Adrenal gland (tissue), 5 donors: ENCODE measurements at regions not wholly inside any gene's neighbourhood (a gene's known extent, or its start where the extent isn't known, plus 50 kb on each side); places are given as distances from the start of the nearest gene placed in this dataset.

Experiments
- CTCF ChIP-seq, 6 experiments: fragments of 450-650 bp in 4 of 6; fragments of 200-600 bp in 2 of 6; sonication (generic) in 1 of 6; IDR thresholded peaks; 1 replicate in 5 of 6; 2 replicates in 1 of 6; pipeline versions ENCODE4 v1.5.1 to v1.8.0; 2016 to 2021; ENCODE audit warnings: antibody characterized with exemption in 6 of 6, mild to moderate bottlenecking in 2 of 6, moderate library complexity in 1 of 6
- POLR2A ChIP-seq, 2 donors: fragments of 450-650 bp; IDR thresholded peaks; one replicate each; pipeline ENCODE4 v1.6.1; 2017; ENCODE audit warnings: antibody characterized with exemption in 2 of 2, mild to moderate bottlenecking in 2 of 2, moderate library complexity in 1 of 2
- donor health status: DM: no; HTN: no; CAD: no.

GRCh38 chr21:28590676-28591075 lies 402.0 kb downstream of the LTN1 start:
- no peak for TF ChIP-seq POLR2A (IDR thresholded peaks at IDR 0.05)
- TF ChIP-seq CTCF (IDR thresholded peaks at IDR 0.05) = no peak
